K562 (cell line): ENCODE measurements at regions not wholly inside any gene's neighbourhood (a gene's known extent, or its start where the extent isn't known, plus 50 kb on each side); places are given as distances from the start of the nearest gene placed in this dataset.

Source experiments
- BRCA1 ChIP-seq, 2 experiments: fragments of 450-650 bp in 1 of 2; sonication (generic) in 1 of 2; formaldehyde crosslinking in 1 of 2; IDR thresholded peaks; 2 replicates each; pipeline versions ENCODE4 v1.5.0 to v1.6.1; 2017 to 2020; ENCODE audit warnings: mild to moderate bottlenecking in 1 of 2, missing genetic modification reagents in 1 of 2
- BRF1 ChIP-seq: IDR thresholded peaks from 3 replicates; pipeline ENCODE4 v1.6.1; 2011; ENCODE audit warnings: borderline replicate concordance, mild to moderate bottlenecking; ENCODE audit not compliant: insufficient read length; ENCODE audit errors: extremely low read depth
- MAFK ChIP-seq: IDR thresholded peaks from 2 replicates; pipeline ENCODE4 v1.6.1; 2011; ENCODE audit warnings: low read length, improper control_type of control experiment
- NCOA1 ChIP-seq: fragments of 450-650 bp; IDR thresholded peaks from 2 replicates; pipeline ENCODE4 v1.6.1; 2016; ENCODE audit warnings: low read depth
- NR2C2 ChIP-seq, 2 experiments: fragments of 200-800 bp in 1 of 2; sonication (Bioruptor generic) in 1 of 2; sonication (generic) in 1 of 2; formaldehyde crosslinking in 1 of 2; IDR thresholded peaks; 2 replicates each; pipeline versions ENCODE4 v1.6.1 to v1.8.0; 2016 to 2022; ENCODE audit warnings: mild to moderate bottlenecking in 1 of 2, missing compliant biosample characterization in 1 of 2, missing genetic modification characterization in 1 of 2, missing genetic modification reagents in 1 of 2
- POLR2A ChIP-seq: fragments of 450-650 bp; conservative IDR thresholded peaks from 2 replicates; pipeline ENCODE4 v1.6.1; 2016
- RFX5 ChIP-seq: IDR thresholded peaks from 2 replicates; pipeline ENCODE4 v1.6.1; 2011; ENCODE audit warnings: low read depth, mild to moderate bottlenecking, improper control_type of control experiment, low read length
- SIX5 ChIP-seq, 2 experiments: IDR thresholded peaks; 2 replicates each; pipeline ENCODE4 v1.6.1; 2011; ENCODE audit warnings: low read length in 2 of 2, borderline replicate concordance in 1 of 2, low read depth in 1 of 2, mild to moderate bottlenecking in 1 of 2, moderate library complexity in 1 of 2; ENCODE audit not compliant: insufficient read depth in 1 of 2
- TEAD4 ChIP-seq, 2 experiments: sonication (generic) in 1 of 2; formaldehyde crosslinking in 1 of 2; IDR thresholded peaks; 2 replicates each; pipeline versions ENCODE4 v1.6.1 to v1.8.0; 2012 to 2022; ENCODE audit warnings: borderline replicate concordance in 1 of 2, inconsistent platforms in 1 of 2, low read length in 1 of 2, mild to moderate bottlenecking in 1 of 2, missing genetic modification reagents in 1 of 2
- ZNF217 ChIP-seq: sonication (generic); formaldehyde crosslinking; IDR thresholded peaks from 2 replicates; pipeline ENCODE4 v1.8.0; 2022; ENCODE audit warnings: mild to moderate bottlenecking, missing genetic modification reagents
- TF ChIP-seq, protein P1 (sequence below): fragments of 450-650 bp; formaldehyde crosslinking; IDR thresholded peaks from 2 replicates; pipeline ENCODE4 v1.4.0; 2020; ENCODE audit warnings: mild to moderate bottlenecking, moderate library complexity
- TF ChIP-seq, protein P2 (sequence below), 3 experiments: IDR thresholded peaks in 2 of 3; conservative IDR thresholded peaks in 1 of 3; 2 replicates each; pipeline ENCODE4 v1.5.1; 2011 to 2012; ENCODE audit warnings: low read length in 3 of 3, mild to moderate bottlenecking in 3 of 3, control low read depth in 2 of 3, improper control_type of control experiment in 1 of 3, inconsistent platforms in 1 of 3, low read depth in 1 of 3, mixed read lengths in 1 of 3, moderate library complexity in 1 of 3; ENCODE audit not compliant: insufficient read depth in 2 of 3
- TF ChIP-seq, protein P3 (sequence below): fragments of 450-650 bp; IDR thresholded peaks from 2 replicates; pipeline ENCODE4 v1.6.1; 2016

DNA sequence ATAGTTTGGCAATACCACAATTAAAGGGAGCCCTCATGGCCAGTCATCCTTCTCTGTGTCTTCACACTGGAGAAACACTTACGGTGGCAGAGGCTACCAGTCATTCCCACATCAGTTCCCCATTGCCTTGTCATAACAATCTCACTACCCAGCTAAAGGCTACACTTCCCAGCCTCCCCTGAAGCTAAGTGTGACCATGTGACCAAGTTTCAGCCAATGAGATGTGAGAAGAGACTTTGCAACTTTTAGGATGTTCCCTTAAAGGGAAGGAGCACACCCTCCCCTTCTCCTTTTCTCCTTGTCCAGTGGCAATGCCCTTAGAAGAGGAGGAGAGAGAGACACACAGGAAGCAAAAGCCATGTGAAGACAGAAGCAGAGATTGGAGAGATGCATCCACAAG, 89.0 kb upstream of the RAB12 start:
- TF ChIP-seq BRCA1 (IDR thresholded peaks at IDR 0.05) (no peak), BRCA1 (CRISPR knock-in tag; IDR thresholded peaks at IDR 0.05) (no peak), NR2C2 (CRISPR knock-in tag; IDR thresholded peaks at IDR 0.05) (no peak), NR2C2 (tag; IDR thresholded peaks at IDR 0.05) (no peak), TEAD4 (IDR thresholded peaks at IDR 0.05; ENCODE audit: low read length) (no peak), TEAD4 (CRISPR knock-in tag; IDR thresholded peaks at IDR 0.05; ENCODE audit: borderline replicate concordance) (no peak), ZNF217 (CRISPR knock-in tag) (no peak), MAFK (no peak), NCOA1 (no peak), RFX5 (no peak), BRF1 (no peak), POLR2A (no peak), SIX5 (IDR thresholded peaks at IDR 0.05; ENCODE audit: borderline replicate concordance in 1 of 2, insufficient read depth in 1 of 2, low read depth in 1 of 2, low read length in 2 of 2) (no peak)
- TF ChIP-seq, protein P1, sequence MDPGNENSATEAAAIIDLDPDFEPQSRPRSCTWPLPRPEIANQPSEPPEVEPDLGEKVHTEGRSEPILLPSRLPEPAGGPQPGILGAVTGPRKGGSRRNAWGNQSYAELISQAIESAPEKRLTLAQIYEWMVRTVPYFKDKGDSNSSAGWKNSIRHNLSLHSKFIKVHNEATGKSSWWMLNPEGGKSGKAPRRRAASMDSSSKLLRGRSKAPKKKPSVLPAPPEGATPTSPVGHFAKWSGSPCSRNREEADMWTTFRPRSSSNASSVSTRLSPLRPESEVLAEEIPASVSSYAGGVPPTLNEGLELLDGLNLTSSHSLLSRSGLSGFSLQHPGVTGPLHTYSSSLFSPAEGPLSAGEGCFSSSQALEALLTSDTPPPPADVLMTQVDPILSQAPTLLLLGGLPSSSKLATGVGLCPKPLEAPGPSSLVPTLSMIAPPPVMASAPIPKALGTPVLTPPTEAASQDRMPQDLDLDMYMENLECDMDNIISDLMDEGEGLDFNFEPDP: no peak
- TF ChIP-seq, protein P2, sequence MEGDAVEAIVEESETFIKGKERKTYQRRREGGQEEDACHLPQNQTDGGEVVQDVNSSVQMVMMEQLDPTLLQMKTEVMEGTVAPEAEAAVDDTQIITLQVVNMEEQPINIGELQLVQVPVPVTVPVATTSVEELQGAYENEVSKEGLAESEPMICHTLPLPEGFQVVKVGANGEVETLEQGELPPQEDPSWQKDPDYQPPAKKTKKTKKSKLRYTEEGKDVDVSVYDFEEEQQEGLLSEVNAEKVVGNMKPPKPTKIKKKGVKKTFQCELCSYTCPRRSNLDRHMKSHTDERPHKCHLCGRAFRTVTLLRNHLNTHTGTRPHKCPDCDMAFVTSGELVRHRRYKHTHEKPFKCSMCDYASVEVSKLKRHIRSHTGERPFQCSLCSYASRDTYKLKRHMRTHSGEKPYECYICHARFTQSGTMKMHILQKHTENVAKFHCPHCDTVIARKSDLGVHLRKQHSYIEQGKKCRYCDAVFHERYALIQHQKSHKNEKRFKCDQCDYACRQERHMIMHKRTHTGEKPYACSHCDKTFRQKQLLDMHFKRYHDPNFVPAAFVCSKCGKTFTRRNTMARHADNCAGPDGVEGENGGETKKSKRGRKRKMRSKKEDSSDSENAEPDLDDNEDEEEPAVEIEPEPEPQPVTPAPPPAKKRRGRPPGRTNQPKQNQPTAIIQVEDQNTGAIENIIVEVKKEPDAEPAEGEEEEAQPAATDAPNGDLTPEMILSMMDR (IDR thresholded peaks at IDR 0.05 in 2 of 3, conservative IDR thresholded peaks at IDR 0.05 in 1 of 3; ENCODE audit: insufficient read depth in 2 of 3, low read depth in 1 of 3, low read length in 3 of 3): no peak
- TF ChIP-seq, protein P3, sequence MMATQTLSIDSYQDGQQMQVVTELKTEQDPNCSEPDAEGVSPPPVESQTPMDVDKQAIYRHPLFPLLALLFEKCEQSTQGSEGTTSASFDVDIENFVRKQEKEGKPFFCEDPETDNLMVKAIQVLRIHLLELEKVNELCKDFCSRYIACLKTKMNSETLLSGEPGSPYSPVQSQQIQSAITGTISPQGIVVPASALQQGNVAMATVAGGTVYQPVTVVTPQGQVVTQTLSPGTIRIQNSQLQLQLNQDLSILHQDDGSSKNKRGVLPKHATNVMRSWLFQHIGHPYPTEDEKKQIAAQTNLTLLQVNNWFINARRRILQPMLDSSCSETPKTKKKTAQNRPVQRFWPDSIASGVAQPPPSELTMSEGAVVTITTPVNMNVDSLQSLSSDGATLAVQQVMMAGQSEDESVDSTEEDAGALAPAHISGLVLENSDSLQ: no peak
